ENCODE measurements at regions not wholly inside any gene's neighbourhood (a gene's known extent, or its start where the extent isn't known, plus 50 kb on each side); places are given as distances from the start of the nearest gene placed in this dataset.

DNA sequence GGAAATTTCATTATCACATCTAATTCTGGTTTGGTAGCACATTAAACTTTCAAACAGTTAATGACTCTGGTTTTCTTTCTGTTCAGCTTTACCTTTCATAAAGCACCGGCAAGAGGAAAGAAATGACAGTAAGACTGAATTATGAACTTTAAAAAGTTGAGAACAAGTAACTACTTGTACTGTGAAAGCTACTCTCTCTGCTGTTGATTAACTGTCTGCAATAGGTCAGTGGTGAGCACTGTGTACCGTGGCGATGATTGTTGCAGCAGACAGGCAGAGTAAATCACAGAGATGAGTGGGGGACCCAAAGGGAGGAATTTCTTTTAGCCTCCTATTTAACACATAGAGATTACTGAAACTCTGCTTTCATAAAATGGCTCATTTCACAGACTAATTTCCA lies 74.0 kb upstream of the MEF2C start:
- Histone ChIP-seq H3K36me3 (no peaks in the 10 kb centered on the region), H3K9me3 (no peaks in the 10 kb centered on the region), H3K4me1 (peaks cover 0 to 32% (median 24%) of the 10 kb centered on the region in 4 donors), H3K27ac (no peak overlapping the region), H3K4me3 (no peak overlapping the region), H3K27me3 (no peaks in the 10 kb centered on the region)
- no peak for DNase-seq
- 79 to 88% methylated on average over 3 of the region's 3 CpGs for WGBS, 2 donors
- TF ChIP-seq POLR2AphosphoS5 (IDR thresholded peaks at IDR 0.05) (no peak), EP300 (IDR thresholded peaks at IDR 0.05) (no peak), POLR2A (IDR thresholded peaks at IDR 0.05) (no peak)
- TF ChIP-seq, protein P1, sequence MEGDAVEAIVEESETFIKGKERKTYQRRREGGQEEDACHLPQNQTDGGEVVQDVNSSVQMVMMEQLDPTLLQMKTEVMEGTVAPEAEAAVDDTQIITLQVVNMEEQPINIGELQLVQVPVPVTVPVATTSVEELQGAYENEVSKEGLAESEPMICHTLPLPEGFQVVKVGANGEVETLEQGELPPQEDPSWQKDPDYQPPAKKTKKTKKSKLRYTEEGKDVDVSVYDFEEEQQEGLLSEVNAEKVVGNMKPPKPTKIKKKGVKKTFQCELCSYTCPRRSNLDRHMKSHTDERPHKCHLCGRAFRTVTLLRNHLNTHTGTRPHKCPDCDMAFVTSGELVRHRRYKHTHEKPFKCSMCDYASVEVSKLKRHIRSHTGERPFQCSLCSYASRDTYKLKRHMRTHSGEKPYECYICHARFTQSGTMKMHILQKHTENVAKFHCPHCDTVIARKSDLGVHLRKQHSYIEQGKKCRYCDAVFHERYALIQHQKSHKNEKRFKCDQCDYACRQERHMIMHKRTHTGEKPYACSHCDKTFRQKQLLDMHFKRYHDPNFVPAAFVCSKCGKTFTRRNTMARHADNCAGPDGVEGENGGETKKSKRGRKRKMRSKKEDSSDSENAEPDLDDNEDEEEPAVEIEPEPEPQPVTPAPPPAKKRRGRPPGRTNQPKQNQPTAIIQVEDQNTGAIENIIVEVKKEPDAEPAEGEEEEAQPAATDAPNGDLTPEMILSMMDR (IDR thresholded peaks at IDR 0.05): no peak
- intact Hi-C loops (cut with DNase I): no loop called here

DNA sequence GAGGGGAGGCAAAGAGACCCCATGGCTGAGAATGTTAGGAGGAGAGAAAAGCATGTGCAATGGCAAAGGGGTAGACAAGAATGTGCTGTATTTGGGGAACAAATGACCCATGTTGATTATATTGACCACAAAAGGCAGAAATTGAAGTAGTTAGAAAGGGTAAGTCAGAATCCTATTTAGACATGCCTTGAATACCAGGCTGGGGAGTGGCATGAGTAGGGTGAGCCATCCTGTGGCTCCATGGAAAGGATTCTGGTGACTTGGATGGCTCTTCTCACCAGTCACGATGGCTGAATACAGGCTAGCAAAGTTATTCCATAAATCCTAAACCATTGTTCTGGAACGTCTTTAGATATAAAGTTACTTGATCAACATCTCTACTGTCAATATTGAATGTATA lies 73.4 kb upstream of the MEF2C start:
- no peaks in the 10 kb centered on the region for H3K9me3 ChIP-seq
- H3K4me3 ChIP-seq: no peak overlapping the region
- H3K4me1 ChIP-seq: peaks cover 0 to 37% (median 30%) of the 10 kb centered on the region in 4 donors
- no peak for TF ChIP-seq POLR2A (IDR thresholded peaks at IDR 0.05)
- TF ChIP-seq POLR2AphosphoS5 (IDR thresholded peaks at IDR 0.05): no peak
- TF ChIP-seq EP300 (IDR thresholded peaks at IDR 0.05): no peak
- TF ChIP-seq, protein P1 (IDR thresholded peaks at IDR 0.05): no peak
- H3K27me3 ChIP-seq: no peaks in the 10 kb centered on the region
- 94% methylated on average over 2 of the region's 2 CpGs for WGBS, 2 donors
- intact Hi-C loops (cut with DNase I): no loop called here
- no peaks in the 10 kb centered on the region for H3K36me3 ChIP-seq
- H3K27ac ChIP-seq: no peak overlapping the region
- DNase-seq: no peak

DNA sequence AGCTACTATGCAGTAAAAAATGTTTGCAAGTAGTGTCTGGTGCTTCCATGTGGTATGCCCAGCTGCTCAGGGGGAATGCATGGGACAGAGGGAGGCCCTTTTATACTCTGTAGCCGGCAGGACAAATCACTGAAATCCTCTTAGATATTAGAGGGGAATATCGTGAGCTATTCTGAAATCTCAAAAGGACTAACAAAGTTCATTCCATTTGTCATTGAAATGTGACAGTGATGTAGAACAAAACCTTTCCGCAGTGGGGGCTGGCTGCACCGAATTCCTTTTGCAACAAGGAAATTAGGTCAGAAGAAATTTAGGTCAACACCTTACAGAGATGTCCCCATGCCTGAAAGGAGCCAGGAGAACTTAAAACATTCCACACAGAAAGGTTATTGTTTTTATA lies 72.4 kb upstream of the MEF2C start:
- TF ChIP-seq POLR2A (IDR thresholded peaks at IDR 0.05) (no peak), EP300 (IDR thresholded peaks at IDR 0.05) (no peak), POLR2AphosphoS5 (IDR thresholded peaks at IDR 0.05) (no peak)
- TF ChIP-seq, protein P1 (IDR thresholded peaks at IDR 0.05): no peak
- Histone ChIP-seq H3K4me3 (no peak overlapping the region), H3K27me3 (no peaks in the 10 kb centered on the region), H3K27ac (no peak overlapping the region), H3K9me3 (no peaks in the 10 kb centered on the region), H3K36me3 (no peaks in the 10 kb centered on the region), H3K4me1 (peaks cover 0 to 44% (median 35%) of the 10 kb centered on the region in 4 donors)
- 89 to 95% methylated on average over 4 of the region's 4 CpGs for WGBS, 2 donors
- DNase-seq: no peak
- intact Hi-C loops (cut with DNase I): no loop called here

DNA sequence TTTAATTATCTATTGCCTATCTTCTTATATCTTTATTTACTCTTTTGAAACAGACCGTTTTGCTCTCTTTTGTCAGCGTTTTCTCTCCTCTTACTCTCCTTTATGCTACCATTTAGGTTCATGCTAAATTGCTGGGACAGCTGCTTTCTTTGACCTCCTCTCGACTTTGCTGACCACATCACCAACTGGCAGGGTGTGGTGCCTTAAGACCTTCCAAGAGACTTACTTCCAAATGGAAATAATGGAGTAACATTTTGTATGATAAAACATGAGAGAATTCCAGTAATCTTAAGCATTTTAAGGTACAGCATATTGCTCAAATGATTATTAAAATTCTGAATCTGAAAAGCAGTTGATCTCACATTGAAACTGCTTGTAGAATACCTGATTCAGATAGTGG lies 71.5 kb upstream of the MEF2C start:
- no peaks in the 10 kb centered on the region for H3K9me3 ChIP-seq
- intact Hi-C loops (cut with DNase I): loop anchor here (5.0 kb wide), 1 partner anchor 67 kb away; no protein-coding TSS in a partner anchor
- H3K4me1 ChIP-seq: peaks cover 0 to 48% (median 38%) of the 10 kb centered on the region in 4 donors
- no peak overlapping the region for H3K4me3 ChIP-seq
- H3K36me3 ChIP-seq: no peaks in the 10 kb centered on the region
- no peak for DNase-seq
- no peaks in the 10 kb centered on the region for H3K27me3 ChIP-seq
- no peak overlapping the region for H3K27ac ChIP-seq
- TF ChIP-seq POLR2A (IDR thresholded peaks at IDR 0.05) (no peak), EP300 (IDR thresholded peaks at IDR 0.05) (no peak), POLR2AphosphoS5 (IDR thresholded peaks at IDR 0.05) (no peak)
- TF ChIP-seq, protein P1 (IDR thresholded peaks at IDR 0.05): no peak
- 80 to 87% methylated on average over 3 of the region's 3 CpGs for WGBS, 2 donors
